ENCODE measurements at regions not wholly inside any gene's neighbourhood (a gene's known extent, or its start where the extent isn't known, plus 50 kb on each side); places are given as distances from the start of the nearest gene placed in this dataset.

- H3K4me1 ChIP-seq (ENCODE audit: insufficient read depth, low read length) = no peaks in the 10 kb centered on the region
- H3K27ac Mint-ChIP-seq = no peak overlapping the region
- H2BK5ac ChIP-seq (ENCODE audit: insufficient read length, low read length) = no peak overlapping the region
- no peak overlapping the region for H3K9ac ChIP-seq (ENCODE audit: extremely low read depth, insufficient read length, low read length)
- no peak overlapping the region for H4K5ac ChIP-seq (ENCODE audit: insufficient read length, low read depth, low read length)
- no peak overlapping the region for H3K4me3 Mint-ChIP-seq
- peaks cover 4 to 10% of the 10 kb centered on the region in 2 experiments; a peak in 2 of 4 replicates for H3K4me1 Mint-ChIP-seq
- H2BK12ac ChIP-seq (ENCODE audit: insufficient read length, low read depth, low read length) = no peak overlapping the region
- no peak for TF ChIP-seq CTCF (conservative IDR thresholded peaks at IDR 0.05)
- H3T11ph ChIP-seq (ENCODE audit: low read length) = no peak overlapping the region
- H3K79me1 ChIP-seq (ENCODE audit: insufficient read depth, low read depth, low read length, poor library complexity, severe bottlenecking) = no peaks in the 10 kb centered on the region
- H3K4ac ChIP-seq (ENCODE audit: low read depth, low read length) = no peak overlapping the region
- H4K91ac ChIP-seq (ENCODE audit: insufficient read length, low read depth, low read length) = no peak overlapping the region
- H3K27me3 ChIP-seq (ENCODE audit: insufficient read depth, low read length) = no peaks in the 10 kb centered on the region
- no peaks in the 10 kb centered on the region for H4K20me1 ChIP-seq (ENCODE audit: control insufficient read depth, insufficient read depth, insufficient read length)
- no peaks in the 10 kb centered on the region for H3K23me2 ChIP-seq (ENCODE audit: insufficient read length, low read depth, low read length, poor library complexity, severe bottlenecking)
- H4K8ac ChIP-seq (replicated peaks; ENCODE audit: insufficient read length, low read depth, low read length) = no peak overlapping the region
- H2BK20ac ChIP-seq (ENCODE audit: low read depth, low read length, poor library complexity, severe bottlenecking) = no peak overlapping the region
- H2BK15ac ChIP-seq (ENCODE audit: low read depth, low read length) = no peak overlapping the region
- no peak overlapping the region for H2AK5ac ChIP-seq (ENCODE audit: insufficient read length, low read length)
- H3K79me2 ChIP-seq (ENCODE audit: insufficient read depth, low read length) = no peaks in the 10 kb centered on the region
- H2AFZ ChIP-seq (ENCODE audit: low read length) = no peak overlapping the region
- H3K4me2 ChIP-seq (ENCODE audit: insufficient read depth, insufficient read length, low read length) = no peak overlapping the region
- no peak overlapping the region for H3K56ac ChIP-seq (ENCODE audit: insufficient read length, low read depth, low read length)
- H3K9me3 Mint-ChIP-seq = peaks cover 0 to 4% of the 10 kb centered on the region in 2 experiments; a peak in 3 of 5 replicates
- H3K9me3 ChIP-seq (ENCODE audit: control insufficient read depth, low read depth, low read length) = no peaks in the 10 kb centered on the region
- no peak overlapping the region for H3K27ac ChIP-seq (ENCODE audit: insufficient read length, low read depth, low read length)
- no peak overlapping the region for H3K18ac ChIP-seq (ENCODE audit: insufficient read length, low read depth, low read length)
- H3K14ac ChIP-seq (ENCODE audit: insufficient read depth, low read length) = no peak overlapping the region
- peaks cover 0 to 14% (median 0%) of the 10 kb centered on the region in 3 experiments; a peak in 3 of 7 replicates for H3K36me3 Mint-ChIP-seq (ENCODE audit: insufficient read depth in 1 of 3, low read depth in 3 of 3)
- H3K23ac ChIP-seq (ENCODE audit: insufficient read length, low read depth, low read length) = no peak overlapping the region
- H2BK120ac ChIP-seq (ENCODE audit: low read depth, low read length, poor library complexity, severe bottlenecking) = no peak overlapping the region
- no peak for DNase-seq
- no peaks in the 10 kb centered on the region for H3K27me3 Mint-ChIP-seq (ENCODE audit: low read depth)
- no CpG with 5 or more reads among the region's 2 CpGs for WGBS (ENCODE audit: extremely low coverage, insufficient read length, low lambda C conversion rate)
Measured at GRCh38 chr5:40442346-40442745, 237.4 kb upstream of the PTGER4 start.

Measured in H9 (cell line).